ENCODE measurements at regions not wholly inside any gene's neighbourhood (a gene's known extent, or its start where the extent isn't known, plus 50 kb on each side); places are given as distances from the start of the nearest gene placed in this dataset.
A peak's percentile ranks its signal among the peaks of the same experiment; 100 is the strongest.

GRCh38 chr13:70391678-70392077, 283.4 kb upstream of the KLHL1 start:
- DNase-seq (ENCODE audit: low spot score): no peak

- DNase-seq (ENCODE audit: low spot score): no peak
Measured at GRCh38 chr13:70390968-70391367, 282.7 kb upstream of the KLHL1 start.

- no peak for DNase-seq (ENCODE audit: low spot score)
Measured at GRCh38 chr13:70390064-70390463, 281.8 kb upstream of the KLHL1 start.

GRCh38 chr13:70388935-70389334, 280.7 kb upstream of the KLHL1 start:
- no peak for DNase-seq (ENCODE audit: low spot score)

GRCh38 chr13:70386919-70387318, 278.7 kb upstream of the KLHL1 start:
- no peak for DNase-seq (ENCODE audit: low spot score)

GRCh38 chr13:70385852-70386251, 277.6 kb upstream of the KLHL1 start:
- no peak for DNase-seq (ENCODE audit: low spot score)

- no peak for DNase-seq (ENCODE audit: low spot score)
Measured at GRCh38 chr13:70384156-70384555, 275.9 kb upstream of the KLHL1 start.

GRCh38 chr13:70380809-70381208, 272.6 kb upstream of the KLHL1 start:
- DNase-seq (ENCODE audit: low spot score): no peak

GRCh38 chr13:70375718-70376117, 267.5 kb upstream of the KLHL1 start:
- DNase-seq (ENCODE audit: low spot score): no peak

- DNase-seq (ENCODE audit: low spot score): no peak
Measured at GRCh38 chr13:70370924-70371323, 262.7 kb upstream of the KLHL1 start.

GRCh38 chr13:70366720-70367119, 258.5 kb upstream of the KLHL1 start:
- no peak for DNase-seq (ENCODE audit: low spot score)

GRCh38 chr13:70363991-70364390, 255.7 kb upstream of the KLHL1 start:
- DNase-seq (ENCODE audit: low spot score): peak; percentile 75

GRCh38 chr13:70362820-70363570, 254.7 kb upstream of the KLHL1 start:
- DNase-seq (ENCODE audit: low spot score): peak; percentile 5

GRCh38 chr13:70357031-70357430, 248.8 kb upstream of the KLHL1 start:
- no peak for DNase-seq (ENCODE audit: low spot score)

GRCh38 chr13:70353096-70353495, 244.8 kb upstream of the KLHL1 start:
- no peak for DNase-seq (ENCODE audit: low spot score)

- no peak for DNase-seq (ENCODE audit: low spot score)
Measured at GRCh38 chr13:70347947-70348620, 239.8 kb upstream of the KLHL1 start.

- DNase-seq (ENCODE audit: low spot score): no peak
Measured at GRCh38 chr13:70339738-70340137, 231.5 kb upstream of the KLHL1 start.

- DNase-seq (ENCODE audit: low spot score): no peak
Measured at GRCh38 chr13:70338609-70339008, 230.4 kb upstream of the KLHL1 start.

GRCh38 chr13:70336866-70337265, 228.6 kb upstream of the KLHL1 start:
- DNase-seq (ENCODE audit: low spot score): no peak

- DNase-seq (ENCODE audit: low spot score): no peak
Measured at GRCh38 chr13:70333752-70334151, 225.5 kb upstream of the KLHL1 start.

GRCh38 chr13:70330697-70331361, 222.6 kb upstream of the KLHL1 start:
- no peak for DNase-seq (ENCODE audit: low spot score)

GRCh38 chr13:70324519-70324918, 216.3 kb upstream of the KLHL1 start:
- DNase-seq (ENCODE audit: low spot score): peak; percentile 8

- DNase-seq (ENCODE audit: low spot score): no peak
Measured at GRCh38 chr13:70311191-70311590, 202.9 kb upstream of the KLHL1 start.
